Epidermal melanocyte (primary cell): ENCODE measurements at regions not wholly inside any gene's neighbourhood (a gene's known extent, or its start where the extent isn't known, plus 50 kb on each side); places are given as distances from the start of the nearest gene placed in this dataset.

Experiments used
- DNase-seq: peaks from one replicate; pipeline ENCODE4 v3.0.0; 2011; ENCODE audit warnings: low spot score; ENCODE audit not compliant: insufficient read length

- no peak for DNase-seq
Measured at GRCh38 chr20:39132093-39132492, 169.9 kb downstream of the DHX35 start.

- DNase-seq, result no peak
Measured at GRCh38 chr20:39130627-39131026, 168.5 kb downstream of the DHX35 start.

GRCh38 chr20:39129523-39129922 lies 167.4 kb downstream of the DHX35 start:
- no peak for DNase-seq

- DNase-seq, result no peak
Measured at GRCh38 chr20:39124064-39124463, 161.9 kb downstream of the DHX35 start.

- DNase-seq, result no peak
Measured at GRCh38 chr20:39123185-39123557, 161.0 kb downstream of the DHX35 start.

- no peak for DNase-seq
Measured at GRCh38 chr20:39117491-39117890, 155.3 kb downstream of the DHX35 start.

GRCh38 chr20:39116020-39116419 lies 153.9 kb downstream of the DHX35 start:
- DNase-seq, result no peak

GRCh38 chr20:39112178-39112743 lies 150.1 kb downstream of the DHX35 start:
- DNase-seq, result peak; percentile 67

GRCh38 chr20:39111359-39112177 lies 149.4 kb downstream of the DHX35 start:
- DNase-seq, result no peak

- DNase-seq, result no peak
Measured at GRCh38 chr20:39110819-39111136, 148.6 kb downstream of the DHX35 start.

GRCh38 chr20:39109933-39110818 lies 148.0 kb downstream of the DHX35 start:
- no peak for DNase-seq

- DNase-seq, result no peak
Measured at GRCh38 chr20:39108746-39109145, 146.6 kb downstream of the DHX35 start.

GRCh38 chr20:39107741-39108140 lies 145.6 kb downstream of the DHX35 start:
- DNase-seq, result no peak

GRCh38 chr20:39106791-39107190 lies 144.6 kb downstream of the DHX35 start:
- no peak for DNase-seq

GRCh38 chr20:39105551-39105950 lies 143.4 kb downstream of the DHX35 start:
- no peak for DNase-seq

- DNase-seq, result no peak
Measured at GRCh38 chr20:39103732-39104131, 141.6 kb downstream of the DHX35 start.

- DNase-seq, result no peak
Measured at GRCh38 chr20:39103305-39103704, 141.2 kb downstream of the DHX35 start.

GRCh38 chr20:39101895-39102294 lies 139.8 kb downstream of the DHX35 start:
- DNase-seq, result no peak

- no peak for DNase-seq
Measured at GRCh38 chr20:39100691-39101090, 138.5 kb downstream of the DHX35 start.

- no peak for DNase-seq
Measured at GRCh38 chr20:39097889-39098288, 135.7 kb downstream of the DHX35 start.

- DNase-seq, result no peak
Measured at GRCh38 chr20:39095870-39096269, 133.7 kb downstream of the DHX35 start.

GRCh38 chr20:39094391-39094790 lies 132.2 kb downstream of the DHX35 start:
- no peak for DNase-seq
